ENCODE measurements at regions not wholly inside any gene's neighbourhood (a gene's known extent, or its start where the extent isn't known, plus 50 kb on each side); places are given as distances from the start of the nearest gene placed in this dataset.

- H3K27ac ChIP-seq: no peak overlapping the region
- TF ChIP-seq ZFX (IDR thresholded peaks at IDR 0.05): no peak
- no peak for TF ChIP-seq CTCF (conservative IDR thresholded peaks at IDR 0.05)
Measured at GRCh38 chr10:130484468-130485180, 348.4 kb downstream of the GLRX3 start.

GRCh38 chr10:130485236-130485957, 349.2 kb downstream of the GLRX3 start:
- H3K27ac ChIP-seq: no peak overlapping the region
- TF ChIP-seq ZFX (IDR thresholded peaks at IDR 0.05): no peak
- TF ChIP-seq CTCF (conservative IDR thresholded peaks at IDR 0.05): no peak

- H3K27ac ChIP-seq: no peak overlapping the region
- TF ChIP-seq CTCF (conservative IDR thresholded peaks at IDR 0.05): no peak
- no peak for TF ChIP-seq ZFX (IDR thresholded peaks at IDR 0.05)
Measured at GRCh38 chr10:130485958-130486895, 350.0 kb downstream of the GLRX3 start.

GRCh38 chr10:130486906-130487305, 350.7 kb downstream of the GLRX3 start:
- no peak overlapping the region for H3K27ac ChIP-seq
- TF ChIP-seq CTCF (conservative IDR thresholded peaks at IDR 0.05) (no peak), ZFX (IDR thresholded peaks at IDR 0.05) (no peak)

- H3K27ac ChIP-seq: no peak overlapping the region
- TF ChIP-seq CTCF (conservative IDR thresholded peaks at IDR 0.05): no peak
- TF ChIP-seq ZFX (IDR thresholded peaks at IDR 0.05): no peak
Measured at GRCh38 chr10:130487566-130487965, 351.4 kb downstream of the GLRX3 start.

- no peak overlapping the region for H3K27ac ChIP-seq
- TF ChIP-seq ZFX (IDR thresholded peaks at IDR 0.05) (no peak), CTCF (conservative IDR thresholded peaks at IDR 0.05) (no peak)
Measured at GRCh38 chr10:130489891-130490290, 353.7 kb downstream of the GLRX3 start.
